Endothelial cell of umbilical vein (primary cell): ENCODE measurements at regions not wholly inside any gene's neighbourhood (a gene's known extent, or its start where the extent isn't known, plus 50 kb on each side); places are given as distances from the start of the nearest gene placed in this dataset.

Experiments used
- BruUV-seq: library from RNA; stranded (reverse); fragments of 400-500 nt; replicated peaks from 2 replicates; lab custom pipeline; 2021; lab: Mats Ljungman, UMichigan
- CTCF ChIA-PET: fragments of 300-600, 350-600 bp; sonication (Branson Sonifier 250); formaldehyde crosslinking; loops from one replicate; lab custom pipeline; 2021; ENCODE audit warnings: antibody characterized with exemption, inconsistent platforms; lab: Charles Lee
- POLR2A ChIA-PET: fragments of 300-600, 350-600 bp; sonication (Branson Sonifier 250); formaldehyde crosslinking; loops from one replicate; lab custom pipeline; 2021; ENCODE audit warnings: antibody characterized with exemption, inconsistent platforms; lab: Charles Lee
- DNase-seq: peaks from one replicate; pipeline ENCODE4 v3.0.0-alpha.2; 2011; ENCODE audit warnings: low read depth, low spot score
- FAIRE-seq: peaks from 2 replicates; lab custom pipeline; 2011; peaks lifted over from hg19 to GRCh38; lab: Jason Lieb, UNC
- H2AFZ ChIP-seq: 2 replicates; pipeline ENCODE4 v1.6.0; 2012; ENCODE audit warnings: low read depth, low read length, control low read depth, inconsistent platforms
- H3K27ac ChIP-seq: 2 replicates; pipeline ENCODE4 v1.5.1; 2011; ENCODE audit warnings: low read depth, mild to moderate bottlenecking, control low read depth, low read length, moderate library complexity; ENCODE audit not compliant: insufficient read depth
- H3K27me3 ChIP-seq, 2 experiments: 2 replicates each; pipeline versions ENCODE4 v1.6.0 to v1.6.1; 2011; ENCODE audit warnings: low read length in 2 of 2, mixed read lengths in 1 of 2; ENCODE audit not compliant: control insufficient read depth in 2 of 2, insufficient read depth in 2 of 2
- H3K36me3 ChIP-seq, 2 experiments: 2 replicates in 1 of 2; 3 replicates in 1 of 2; pipeline ENCODE4 v1.5.1; 2011; ENCODE audit warnings: low read length in 2 of 2, mild to moderate bottlenecking in 1 of 2, moderate library complexity in 1 of 2; ENCODE audit not compliant: control insufficient read depth in 2 of 2, insufficient read depth in 2 of 2; ENCODE audit errors: extremely low read depth in 1 of 2
- H3K4me1 ChIP-seq: 3 replicates; pipeline ENCODE4 v1.5.1; 2011; ENCODE audit warnings: mild to moderate bottlenecking, low read length; ENCODE audit not compliant: control insufficient read depth, insufficient read depth; ENCODE audit errors: extremely low read depth
- H3K4me2 ChIP-seq: 2 replicates; pipeline ENCODE4 v1.6.1; 2011; ENCODE audit warnings: low read length, control low read depth, mixed read lengths; ENCODE audit not compliant: insufficient read depth
- H3K4me3 ChIP-seq, 3 experiments: fragments of 200-600 bp in 1 of 3; sonication (generic), shearing (Covaris generic) in 1 of 3; replicated peaks in 1 of 3; 2 replicates each; pipeline ENCODE4 v1.5.1; 2011 to 2016; ENCODE audit warnings: control low read depth in 3 of 3, low read length in 3 of 3, mild to moderate bottlenecking in 2 of 3, inconsistent platforms in 1 of 3, low read depth in 1 of 3, moderate library complexity in 1 of 3; ENCODE audit not compliant: insufficient read depth in 1 of 3
- H3K79me2 ChIP-seq: 2 replicates; pipeline ENCODE4 v1.6.0; 2012; ENCODE audit warnings: low read length, inconsistent platforms; ENCODE audit not compliant: control insufficient read depth, insufficient read depth
- H3K9ac ChIP-seq: replicated peaks from 2 replicates; pipeline ENCODE3; 2011; ENCODE audit warnings: low read length, control low read depth; ENCODE audit not compliant: insufficient read depth; ENCODE audit errors: extremely low read depth
- H3K9me1 ChIP-seq: replicated peaks from 3 replicates; pipeline ENCODE4 v1.6.0; 2011; ENCODE audit warnings: mild to moderate bottlenecking, low read length; ENCODE audit not compliant: control insufficient read depth, insufficient read depth; ENCODE audit errors: extremely low read depth
- H3K9me3 ChIP-seq: replicated peaks from 2 replicates; pipeline ENCODE4 v1.5.1; 2012; ENCODE audit warnings: low read length, inconsistent platforms; ENCODE audit not compliant: control insufficient read depth, insufficient read depth
- H4K20me1 ChIP-seq: replicated peaks from 2 replicates; pipeline ENCODE3; 2011; ENCODE audit warnings: mild to moderate bottlenecking, low read length; ENCODE audit not compliant: control insufficient read depth, insufficient read depth; ENCODE audit errors: extremely low read depth
- CTCF ChIP-seq, 2 donors: IDR thresholded peaks; 1 replicate in 1 of 2; 2 replicates in 1 of 2; pipeline ENCODE4 v1.5.1; 2011; ENCODE audit warnings: low read length in 2 of 2, mild to moderate bottlenecking in 2 of 2, moderate library complexity in 2 of 2, control low read depth in 1 of 2, inconsistent platforms in 1 of 2, low read depth in 1 of 2; ENCODE audit not compliant: insufficient read depth in 1 of 2; ENCODE audit errors: extremely low read depth in 1 of 2
- EZH2 ChIP-seq: IDR thresholded peaks from 2 replicates; pipeline ENCODE4 v1.6.1; 2012; ENCODE audit warnings: borderline replicate concordance, low read depth, mild to moderate bottlenecking, moderate library complexity, low read length, inconsistent platforms; ENCODE audit not compliant: severe bottlenecking
- FOS ChIP-seq: IDR thresholded peaks from 2 replicates; pipeline ENCODE4 v1.6.1; 2011; ENCODE audit warnings: mild to moderate bottlenecking, low read length, moderate library complexity, borderline replicate concordance; ENCODE audit not compliant: insufficient read depth
- GATA2 ChIP-seq: IDR thresholded peaks from 2 replicates; pipeline ENCODE4 v1.7.0; 2011; ENCODE audit warnings: low read depth, mild to moderate bottlenecking, moderate library complexity, mixed read lengths, low read length; ENCODE audit not compliant: insufficient read length, insufficient read depth
- JUN ChIP-seq: IDR thresholded peaks from 2 replicates; pipeline ENCODE4 v1.6.1; 2011; ENCODE audit warnings: borderline replicate concordance, low read depth; ENCODE audit not compliant: insufficient read length, insufficient read depth
- MAX ChIP-seq: IDR thresholded peaks from 2 replicates; pipeline ENCODE4 v1.6.1; 2011; ENCODE audit not compliant: insufficient read depth, insufficient read length
- MYC ChIP-seq: IDR thresholded peaks from one replicate; pipeline ENCODE4 v1.6.1; 2011; ENCODE audit warnings: mild to moderate bottlenecking, low read depth, low read length
- POLR2A ChIP-seq: IDR thresholded peaks from 2 replicates; pipeline ENCODE4 v1.6.1; 2012; ENCODE audit warnings: low read depth, mild to moderate bottlenecking, control low read depth, low read length
- POLR2AphosphoS5 ChIP-seq: IDR thresholded peaks from 2 replicates; pipeline ENCODE4 v1.6.1; 2012; ENCODE audit warnings: low read depth, mild to moderate bottlenecking, control low read depth, low read length, moderate library complexity; ENCODE audit not compliant: insufficient read depth
- dilution Hi-C: fragments of 300-500 bp; cut with MboI; formaldehyde crosslinking; loops from one replicate; pipeline ENCODE4 v1.15.0; 2019; ENCODE audit warnings: low sequenced_read_pairs; ENCODE audit not compliant: extremely low pct_ligation_motif_present
- intact Hi-C: fragments of 100-400 bp; cut with micrococcal nuclease; formaldehyde crosslinking; loops from one replicate; pipeline ENCODE4 v1.10.0; 2022

- Histone ChIP-seq H2AFZ (no peak overlapping the region), H3K27ac (no peak overlapping the region), H3K36me3 (no peaks in the 10 kb centered on the region), H3K27me3 (peaks cover 2 to 4% of the 10 kb centered on the region in 2 experiments), H3K9ac (no peak overlapping the region), H3K4me1 (no peaks in the 10 kb centered on the region), H3K4me2 (no peak overlapping the region), H3K4me3 (no peak overlapping the region), H3K79me2 (no peaks in the 10 kb centered on the region), H3K9me3 (no peaks in the 10 kb centered on the region), H4K20me1 (no peaks in the 10 kb centered on the region), H3K9me1 (no peaks in the 10 kb centered on the region)
- TF ChIP-seq EZH2 (no peak), MYC (no peak), POLR2AphosphoS5 (no peak), FOS (no peak), CTCF (IDR thresholded peaks at IDR 0.05; ENCODE audit: extremely low read depth in 1 of 2, insufficient read depth in 1 of 2, low read depth in 1 of 2, low read length in 2 of 2) (no peak), GATA2 (no peak), POLR2A (no peak), JUN (no peak), MAX (no peak)
- DNase-seq = no peak
- CTCF ChIA-PET = interaction anchor here (0.6 kb wide), 1 partner anchor 9 kb away, joined by 3 read pairs; no protein-coding TSS in a partner anchor
- dilution Hi-C loops = no loop called here
- intact Hi-C loops = no loop called here
- BruUV-seq = no TSS peak
- POLR2A ChIA-PET = no interaction called here
- FAIRE-seq = no peak
Measured at GRCh38 chr17:68660302-68660701, 59.1 kb upstream of the FAM20A start.
